Body of pancreas (tissue), 4 donors: ENCODE measurements at regions not wholly inside any gene's neighbourhood (a gene's known extent, or its start where the extent isn't known, plus 50 kb on each side); places are given as distances from the start of the nearest gene placed in this dataset.

ENCODE experiments used
- CTCF ChIP-seq, 7 experiments: fragments of 450-650 bp in 4 of 7; fragments of 200-600 bp in 3 of 7; sonication (generic) in 3 of 7; IDR thresholded peaks; one replicate each; pipeline ENCODE4 v1.5.1; 2016 to 2019; ENCODE audit warnings: antibody characterized with exemption in 7 of 7
- POLR2A ChIP-seq, 3 donors: fragments of 450-650 bp; IDR thresholded peaks; one replicate each; pipeline ENCODE4 v1.6.1; 2016; ENCODE audit warnings: antibody characterized with exemption in 3 of 3, mild to moderate bottlenecking in 2 of 3

GRCh38 chr1:14181191-14181795 is 417.2 kb upstream of the KAZN start:
- no peak for TF ChIP-seq POLR2A (IDR thresholded peaks at IDR 0.05)
- no peak for TF ChIP-seq CTCF (IDR thresholded peaks at IDR 0.05)
